KOPT-K1 (cell line): ENCODE measurements at regions not wholly inside any gene's neighbourhood (a gene's known extent, or its start where the extent isn't known, plus 50 kb on each side); places are given as distances from the start of the nearest gene placed in this dataset.

Experiments used
- H3K27ac ChIP-seq: fragments of 200-600 bp; sonication (generic); 2 replicates; pipeline ENCODE4 v1.5.1; 2016; ENCODE audit warnings: antibody characterized with exemption, mild to moderate bottlenecking, low read depth, low read length; ENCODE audit not compliant: poor library complexity, severe bottlenecking
- H3K36me3 ChIP-seq: fragments of 200-600 bp; sonication (generic); 2 replicates; pipeline ENCODE4 v1.5.1; 2017; ENCODE audit warnings: antibody characterized with exemption, mild to moderate bottlenecking, low read length, moderate library complexity; ENCODE audit not compliant: insufficient read depth
- H3K9me3 ChIP-seq: fragments of 200-600 bp; sonication (generic); 2 replicates; pipeline ENCODE4 v1.5.1; 2017; ENCODE audit warnings: antibody characterized with exemption, low read length, mild to moderate bottlenecking; ENCODE audit not compliant: insufficient read depth, poor library complexity, severe bottlenecking

GRCh38 chr5:5043346-5043745 is 96.8 kb upstream of the ADAMTS16 start:
- Histone ChIP-seq H3K27ac (no peak overlapping the region), H3K9me3 (no peaks in the 10 kb centered on the region), H3K36me3 (no peaks in the 10 kb centered on the region)

GRCh38 chr5:5044247-5044840 is 95.8 kb upstream of the ADAMTS16 start:
- H3K9me3 ChIP-seq, result no peaks in the 10 kb centered on the region
- H3K36me3 ChIP-seq, result no peaks in the 10 kb centered on the region
- no peak overlapping the region for H3K27ac ChIP-seq

- Histone ChIP-seq H3K9me3 (no peaks in the 10 kb centered on the region), H3K27ac (no peak overlapping the region), H3K36me3 (no peaks in the 10 kb centered on the region)
Observed at GRCh38 chr5:5046680-5047502, 93.2 kb upstream of the ADAMTS16 start.

- Histone ChIP-seq H3K9me3 (no peaks in the 10 kb centered on the region), H3K27ac (no peak overlapping the region), H3K36me3 (no peaks in the 10 kb centered on the region)
Observed at GRCh38 chr5:5050801-5051200, 89.3 kb upstream of the ADAMTS16 start.

- Histone ChIP-seq H3K36me3 (no peaks in the 10 kb centered on the region), H3K9me3 (no peaks in the 10 kb centered on the region), H3K27ac (no peak overlapping the region)
Observed at GRCh38 chr5:5055712-5056111, 84.4 kb upstream of the ADAMTS16 start.

GRCh38 chr5:5061836-5062235 is 78.3 kb upstream of the ADAMTS16 start:
- no peaks in the 10 kb centered on the region for H3K9me3 ChIP-seq
- no peak overlapping the region for H3K27ac ChIP-seq
- H3K36me3 ChIP-seq, result no peaks in the 10 kb centered on the region

- Histone ChIP-seq H3K27ac (no peak overlapping the region), H3K36me3 (no peaks in the 10 kb centered on the region), H3K9me3 (no peaks in the 10 kb centered on the region)
Observed at GRCh38 chr5:5062525-5063302, 77.4 kb upstream of the ADAMTS16 start.

GRCh38 chr5:5063533-5063953 is 76.6 kb upstream of the ADAMTS16 start:
- Histone ChIP-seq H3K9me3 (no peaks in the 10 kb centered on the region), H3K36me3 (no peaks in the 10 kb centered on the region), H3K27ac (no peak overlapping the region)

GRCh38 chr5:5065472-5065871 is 74.7 kb upstream of the ADAMTS16 start:
- Histone ChIP-seq H3K27ac (no peak overlapping the region), H3K36me3 (no peaks in the 10 kb centered on the region), H3K9me3 (no peaks in the 10 kb centered on the region)

GRCh38 chr5:5066276-5067186 is 73.6 kb upstream of the ADAMTS16 start:
- Histone ChIP-seq H3K9me3 (no peaks in the 10 kb centered on the region), H3K27ac (no peak overlapping the region), H3K36me3 (no peaks in the 10 kb centered on the region)

GRCh38 chr5:5069851-5070250 is 70.3 kb upstream of the ADAMTS16 start:
- H3K27ac ChIP-seq, result no peak overlapping the region
- H3K9me3 ChIP-seq, result no peaks in the 10 kb centered on the region
- no peaks in the 10 kb centered on the region for H3K36me3 ChIP-seq

- Histone ChIP-seq H3K27ac (no peak overlapping the region), H3K36me3 (no peaks in the 10 kb centered on the region), H3K9me3 (no peaks in the 10 kb centered on the region)
Observed at GRCh38 chr5:5071554-5071953, 68.6 kb upstream of the ADAMTS16 start.

- Histone ChIP-seq H3K27ac (no peak overlapping the region), H3K36me3 (no peaks in the 10 kb centered on the region), H3K9me3 (no peaks in the 10 kb centered on the region)
Observed at GRCh38 chr5:5077236-5077635, 62.9 kb upstream of the ADAMTS16 start.

- Histone ChIP-seq H3K36me3 (no peaks in the 10 kb centered on the region), H3K9me3 (no peaks in the 10 kb centered on the region), H3K27ac (no peak overlapping the region)
Observed at GRCh38 chr5:5078009-5078897, 61.9 kb upstream of the ADAMTS16 start.
